SK-N-SH treated with all-trans-retinoic acid at 6 μM for 48 hours (cell line): ENCODE measurements at regions not wholly inside any gene's neighbourhood (a gene's known extent, or its start where the extent isn't known, plus 50 kb on each side); places are given as distances from the start of the nearest gene placed in this dataset.

Source experiments
- ATAC-seq: fragments of 200-7000 bp; cut with Tn5 transposase; 3 replicates; pipeline ENCODE4 v1.9.1; 2020; ENCODE audit warnings: mild to moderate bottlenecking, moderate library complexity
- BACH2 ChIP-seq: fragments of 250-450 bp; sonication (Bioruptor Pico); IDR thresholded peaks from 2 replicates; pipeline ENCODE4 v1.9.0; 2021; ENCODE audit warnings: mild to moderate bottlenecking, borderline replicate concordance
- CREB5 ChIP-seq: fragments of 250-450 bp; sonication (Bioruptor Pico); IDR thresholded peaks from 2 replicates; pipeline ENCODE4 v1.5.1; 2020; ENCODE audit warnings: low read depth, mild to moderate bottlenecking, moderate library complexity
- CSDC2 ChIP-seq: fragments of 250-450 bp; sonication (Bioruptor Pico); IDR thresholded peaks from 2 replicates; pipeline ENCODE4 v1.5.0; 2020; ENCODE audit warnings: mild to moderate bottlenecking, moderate library complexity
- GLIS3 ChIP-seq: fragments of 250-450 bp; sonication (Bioruptor Pico); IDR thresholded peaks from 2 replicates; pipeline ENCODE4 v1.5.0; 2020; ENCODE audit warnings: mild to moderate bottlenecking, moderate library complexity
- ISL1 ChIP-seq: fragments of 250-450 bp; sonication (Bioruptor Pico); IDR thresholded peaks from 2 replicates; pipeline ENCODE4 v2.1.2; 2022; ENCODE audit warnings: mild to moderate bottlenecking, moderate library complexity
- OSR1 ChIP-seq: fragments of 250-450 bp; sonication (Bioruptor Pico); IDR thresholded peaks from 2 replicates; pipeline ENCODE4 v1.8.0; 2022; ENCODE audit warnings: moderate library complexity, mild to moderate bottlenecking, inconsistent platforms
- PPARA ChIP-seq: fragments of 250-450 bp; sonication (Bioruptor Pico); IDR thresholded peaks from 2 replicates; pipeline ENCODE4 v1.5.0; 2020; ENCODE audit warnings: mild to moderate bottlenecking, borderline replicate concordance
- RARB ChIP-seq: fragments of 250-450 bp; sonication (Bioruptor Pico); IDR thresholded peaks from 2 replicates; pipeline ENCODE4 v1.8.0; 2021; ENCODE audit warnings: mild to moderate bottlenecking, moderate library complexity
- SNAI2 ChIP-seq: fragments of 250-450 bp; sonication (Bioruptor Pico); IDR thresholded peaks from 2 replicates; pipeline ENCODE4 v1.5.0; 2020; ENCODE audit warnings: mild to moderate bottlenecking, moderate library complexity
- TCF4 ChIP-seq: fragments of 250-450 bp; sonication (Bioruptor Pico); IDR thresholded peaks from 2 replicates; pipeline ENCODE4 v1.8.0; 2021; ENCODE audit warnings: mild to moderate bottlenecking, moderate library complexity, borderline replicate concordance
- TOX ChIP-seq: fragments of 250-450 bp; sonication (Bioruptor Pico); IDR thresholded peaks from 2 replicates; pipeline ENCODE4 v1.8.0; 2021; ENCODE audit warnings: mild to moderate bottlenecking, moderate library complexity, borderline replicate concordance
- ZFP3 ChIP-seq: fragments of 250-450 bp; sonication (Bioruptor Pico); IDR thresholded peaks from 2 replicates; pipeline ENCODE4 v1.5.0; 2020; ENCODE audit warnings: mild to moderate bottlenecking, moderate library complexity
- ZNF70 ChIP-seq: fragments of 450-650 bp; formaldehyde crosslinking; IDR thresholded peaks from 2 replicates; pipeline ENCODE4 v1.5.0; 2020; ENCODE audit warnings: mild to moderate bottlenecking, moderate library complexity
- ZNF8 ChIP-seq: fragments of 450-650 bp; formaldehyde crosslinking; IDR thresholded peaks from 2 replicates; pipeline ENCODE4 v1.5.0; 2020; ENCODE audit warnings: mild to moderate bottlenecking, moderate library complexity
- TF ChIP-seq, protein P1 (sequence below): fragments of 250-450 bp; sonication (Bioruptor Pico); IDR thresholded peaks from 2 replicates; pipeline ENCODE4 v1.5.0; 2020; ENCODE audit warnings: mild to moderate bottlenecking, moderate library complexity
- TF ChIP-seq, protein P2 (sequence below): fragments of 250-450 bp; sonication (Bioruptor Pico); IDR thresholded peaks from 2 replicates; pipeline ENCODE4 v1.8.0; 2020; ENCODE audit warnings: mild to moderate bottlenecking, moderate library complexity, borderline replicate concordance
- TF ChIP-seq, protein P3 (sequence below): fragments of 250-450 bp; sonication (Bioruptor Pico); IDR thresholded peaks from 2 replicates; pipeline ENCODE4 v1.5.1; 2021; ENCODE audit warnings: mild to moderate bottlenecking, moderate library complexity

- TF ChIP-seq, protein P1, sequence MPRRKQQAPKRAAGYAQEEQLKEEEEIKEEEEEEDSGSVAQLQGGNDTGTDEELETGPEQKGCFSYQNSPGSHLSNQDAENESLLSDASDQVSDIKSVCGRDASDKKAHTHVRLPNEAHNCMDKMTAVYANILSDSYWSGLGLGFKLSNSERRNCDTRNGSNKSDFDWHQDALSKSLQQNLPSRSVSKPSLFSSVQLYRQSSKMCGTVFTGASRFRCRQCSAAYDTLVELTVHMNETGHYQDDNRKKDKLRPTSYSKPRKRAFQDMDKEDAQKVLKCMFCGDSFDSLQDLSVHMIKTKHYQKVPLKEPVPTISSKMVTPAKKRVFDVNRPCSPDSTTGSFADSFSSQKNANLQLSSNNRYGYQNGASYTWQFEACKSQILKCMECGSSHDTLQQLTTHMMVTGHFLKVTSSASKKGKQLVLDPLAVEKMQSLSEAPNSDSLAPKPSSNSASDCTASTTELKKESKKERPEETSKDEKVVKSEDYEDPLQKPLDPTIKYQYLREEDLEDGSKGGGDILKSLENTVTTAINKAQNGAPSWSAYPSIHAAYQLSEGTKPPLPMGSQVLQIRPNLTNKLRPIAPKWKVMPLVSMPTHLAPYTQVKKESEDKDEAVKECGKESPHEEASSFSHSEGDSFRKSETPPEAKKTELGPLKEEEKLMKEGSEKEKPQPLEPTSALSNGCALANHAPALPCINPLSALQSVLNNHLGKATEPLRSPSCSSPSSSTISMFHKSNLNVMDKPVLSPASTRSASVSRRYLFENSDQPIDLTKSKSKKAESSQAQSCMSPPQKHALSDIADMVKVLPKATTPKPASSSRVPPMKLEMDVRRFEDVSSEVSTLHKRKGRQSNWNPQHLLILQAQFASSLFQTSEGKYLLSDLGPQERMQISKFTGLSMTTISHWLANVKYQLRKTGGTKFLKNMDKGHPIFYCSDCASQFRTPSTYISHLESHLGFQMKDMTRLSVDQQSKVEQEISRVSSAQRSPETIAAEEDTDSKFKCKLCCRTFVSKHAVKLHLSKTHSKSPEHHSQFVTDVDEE (CRISPR knock-in tag), result no peak
- no peak for TF ChIP-seq SNAI2 (CRISPR knock-in tag)
These were observed 102.6 kb upstream of the CTBP2 start (continued) for GRCh38 chr10:125262920-125263319.

GRCh38 chr10:125262409-125262808 is 102.0 kb upstream of the CTBP2 start:
- no peak for ATAC-seq
- no peak for TF ChIP-seq TOX (CRISPR knock-in tag)
- TF ChIP-seq, all 23 proteins: peak for 0

DNA sequence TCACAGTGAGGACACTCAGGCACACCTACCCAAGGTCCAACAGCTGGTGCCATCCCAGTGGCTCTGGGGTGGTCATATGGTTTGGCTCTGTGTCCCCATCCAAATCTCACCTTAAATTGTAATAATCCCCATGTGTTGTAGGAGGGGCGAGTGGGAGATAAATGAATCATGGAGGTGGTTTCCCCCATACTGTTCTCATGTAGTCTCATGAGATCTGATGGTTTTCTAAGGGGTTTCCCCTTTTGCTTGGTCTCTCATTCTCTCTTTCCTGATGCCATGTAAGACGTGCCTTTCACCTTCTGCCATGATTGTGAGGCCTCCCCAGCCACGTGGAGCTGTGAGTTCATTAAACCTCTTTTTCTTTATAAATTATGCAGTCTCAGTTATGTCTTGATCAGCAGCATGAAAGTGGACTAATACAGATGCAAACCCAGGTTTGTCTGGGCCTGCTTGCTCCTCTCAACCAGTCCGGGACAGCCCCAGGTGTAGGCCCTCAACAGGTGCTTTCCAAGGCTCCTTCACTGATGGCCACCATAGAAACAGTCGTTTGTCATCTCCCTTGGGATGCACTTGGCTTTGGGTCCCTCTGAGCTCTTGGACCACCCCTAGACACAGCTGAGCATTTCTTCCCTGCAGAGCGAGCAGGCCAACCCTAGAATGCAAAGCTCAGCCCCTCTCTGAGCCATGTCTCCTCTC is 101.3 kb upstream of the CTBP2 start:
- TF ChIP-seq CSDC2 (CRISPR knock-in tag) (no peak), ZNF8 (no peak), ZNF70 (CRISPR knock-in tag) (no peak), GLIS3 (CRISPR knock-in tag) (no peak), OSR1 (CRISPR knock-in tag) (no peak), TCF4 (CRISPR knock-in tag) (no peak), RARB (CRISPR knock-in tag) (no peak), ZFP3 (no peak), CREB5 (CRISPR knock-in tag) (no peak), TOX (CRISPR knock-in tag) (no peak), PPARA (CRISPR knock-in tag) (no peak)
- no peak for ATAC-seq

GRCh38 chr10:125260260-125260659 is 99.9 kb upstream of the CTBP2 start:
- ATAC-seq, result no peak
- TF ChIP-seq ISL1 (CRISPR knock-in tag) (no peak), RARB (CRISPR knock-in tag) (no peak), BACH2 (CRISPR knock-in tag) (no peak), CREB5 (CRISPR knock-in tag) (no peak)
- TF ChIP-seq, protein P1 (CRISPR knock-in tag), result no peak
- TF ChIP-seq, protein P2, sequence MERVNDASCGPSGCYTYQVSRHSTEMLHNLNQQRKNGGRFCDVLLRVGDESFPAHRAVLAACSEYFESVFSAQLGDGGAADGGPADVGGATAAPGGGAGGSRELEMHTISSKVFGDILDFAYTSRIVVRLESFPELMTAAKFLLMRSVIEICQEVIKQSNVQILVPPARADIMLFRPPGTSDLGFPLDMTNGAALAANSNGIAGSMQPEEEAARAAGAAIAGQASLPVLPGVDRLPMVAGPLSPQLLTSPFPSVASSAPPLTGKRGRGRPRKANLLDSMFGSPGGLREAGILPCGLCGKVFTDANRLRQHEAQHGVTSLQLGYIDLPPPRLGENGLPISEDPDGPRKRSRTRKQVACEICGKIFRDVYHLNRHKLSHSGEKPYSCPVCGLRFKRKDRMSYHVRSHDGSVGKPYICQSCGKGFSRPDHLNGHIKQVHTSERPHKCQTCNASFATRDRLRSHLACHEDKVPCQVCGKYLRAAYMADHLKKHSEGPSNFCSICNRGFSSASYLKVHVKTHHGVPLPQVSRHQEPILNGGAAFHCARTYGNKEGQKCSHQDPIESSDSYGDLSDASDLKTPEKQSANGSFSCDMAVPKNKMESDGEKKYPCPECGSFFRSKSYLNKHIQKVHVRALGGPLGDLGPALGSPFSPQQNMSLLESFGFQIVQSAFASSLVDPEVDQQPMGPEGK (CRISPR knock-in tag), result no peak
- TF ChIP-seq, protein P3, sequence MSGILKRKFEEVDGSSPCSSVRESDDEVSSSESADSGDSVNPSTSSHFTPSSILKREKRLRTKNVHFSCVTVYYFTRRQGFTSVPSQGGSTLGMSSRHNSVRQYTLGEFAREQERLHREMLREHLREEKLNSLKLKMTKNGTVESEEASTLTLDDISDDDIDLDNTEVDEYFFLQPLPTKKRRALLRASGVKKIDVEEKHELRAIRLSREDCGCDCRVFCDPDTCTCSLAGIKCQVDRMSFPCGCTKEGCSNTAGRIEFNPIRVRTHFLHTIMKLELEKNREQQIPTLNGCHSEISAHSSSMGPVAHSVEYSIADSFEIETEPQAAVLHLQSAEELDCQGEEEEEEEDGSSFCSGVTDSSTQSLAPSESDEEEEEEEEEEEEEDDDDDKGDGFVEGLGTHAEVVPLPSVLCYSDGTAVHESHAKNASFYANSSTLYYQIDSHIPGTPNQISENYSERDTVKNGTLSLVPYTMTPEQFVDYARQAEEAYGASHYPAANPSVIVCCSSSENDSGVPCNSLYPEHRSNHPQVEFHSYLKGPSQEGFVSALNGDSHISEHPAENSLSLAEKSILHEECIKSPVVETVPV (CRISPR knock-in tag), result no peak
